Activated CD4-positive, alpha-beta T cell treated with anti-CD3 and anti-CD28 coated beads, Interleukin-2, amount 50 U/mL, for 24 hours (primary cell): ENCODE measurements at regions not wholly inside any gene's neighbourhood (a gene's known extent, or its start where the extent isn't known, plus 50 kb on each side); places are given as distances from the start of the nearest gene placed in this dataset.

ENCODE experiments used
- DNase-seq, 2 donors: peaks; one replicate each; pipeline ENCODE4 v3.0.0-alpha.2; 2020; ENCODE audit warnings: low read depth in 1 of 2, low spot score in 1 of 2

DNA sequence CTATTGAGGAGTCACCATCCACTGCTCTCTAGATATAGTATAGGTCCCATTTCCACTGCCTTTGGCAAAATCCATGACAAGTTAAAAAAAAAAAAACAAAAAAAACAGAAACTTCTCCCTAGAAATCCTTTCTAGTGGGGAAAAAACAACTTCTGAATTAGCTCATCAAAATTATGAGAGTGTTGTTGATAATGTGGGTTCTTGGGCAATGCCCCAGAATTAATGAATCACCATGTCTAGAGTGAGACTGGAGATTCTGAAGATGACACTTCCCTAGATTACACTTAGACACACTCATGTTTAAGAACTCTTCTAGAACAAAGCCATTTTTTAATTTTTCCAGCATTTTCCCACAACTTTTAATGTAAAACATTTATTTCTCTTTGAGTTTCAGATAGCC is 728.0 kb upstream of the C9orf72 start:
- no peak for DNase-seq

DNA sequence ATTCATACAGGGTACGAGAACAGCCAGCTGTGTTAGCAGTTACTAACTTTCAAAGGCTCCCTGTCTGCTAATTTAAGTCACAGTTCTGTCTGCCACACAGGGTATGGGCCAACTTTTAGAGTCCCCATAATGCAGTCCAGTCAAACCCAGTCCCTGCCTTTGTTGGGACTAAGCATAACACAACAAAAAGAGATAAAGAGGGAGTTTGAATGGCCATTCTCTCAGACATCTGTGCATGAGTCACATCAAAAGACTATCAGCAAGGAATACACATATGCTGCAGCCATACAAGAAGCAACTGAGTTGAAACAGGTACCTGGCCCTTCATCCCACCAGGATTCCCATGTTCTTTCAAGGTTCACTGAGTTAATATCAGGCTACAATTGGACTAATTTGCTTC is 744.5 kb upstream of the C9orf72 start:
- DNase-seq, result no peak

DNA sequence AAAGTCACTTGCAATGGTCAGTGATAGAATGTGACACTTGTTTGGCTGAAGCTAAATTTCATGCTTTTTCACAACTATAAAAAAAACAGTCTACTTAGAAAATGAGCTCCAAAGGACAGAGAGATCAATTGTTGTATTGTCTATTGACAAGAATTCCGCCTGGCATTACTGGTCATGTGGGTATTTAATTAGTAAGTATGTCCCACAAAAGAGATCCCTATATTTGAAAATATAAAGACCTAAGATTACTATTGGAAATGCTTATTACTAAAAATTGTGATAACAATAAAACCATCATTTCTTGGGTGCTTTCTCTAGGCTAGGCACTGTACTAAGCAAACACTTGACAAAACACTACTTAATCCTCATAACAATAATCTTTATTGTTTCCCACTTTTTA is 745.2 kb upstream of the C9orf72 start:
- no peak for DNase-seq

DNA sequence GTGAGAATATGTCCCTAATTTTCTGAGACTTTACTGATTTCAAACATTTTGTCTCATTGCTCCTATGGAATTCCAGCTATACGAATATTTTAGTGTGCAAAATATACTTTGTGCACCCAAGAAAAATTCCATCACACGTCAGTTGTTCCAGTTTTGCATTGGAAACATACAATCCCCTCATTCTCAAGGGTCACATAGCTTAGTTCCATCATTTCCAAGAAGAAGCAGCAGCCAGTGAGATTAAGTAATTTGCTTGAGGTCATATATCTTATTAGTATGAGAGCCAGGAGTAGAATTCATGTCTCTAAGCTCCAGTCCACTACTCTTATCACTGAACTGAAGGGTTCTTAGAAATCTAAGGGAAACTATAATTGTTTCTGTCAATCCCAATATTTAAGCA is 746.7 kb upstream of the C9orf72 start:
- no peak for DNase-seq

DNA sequence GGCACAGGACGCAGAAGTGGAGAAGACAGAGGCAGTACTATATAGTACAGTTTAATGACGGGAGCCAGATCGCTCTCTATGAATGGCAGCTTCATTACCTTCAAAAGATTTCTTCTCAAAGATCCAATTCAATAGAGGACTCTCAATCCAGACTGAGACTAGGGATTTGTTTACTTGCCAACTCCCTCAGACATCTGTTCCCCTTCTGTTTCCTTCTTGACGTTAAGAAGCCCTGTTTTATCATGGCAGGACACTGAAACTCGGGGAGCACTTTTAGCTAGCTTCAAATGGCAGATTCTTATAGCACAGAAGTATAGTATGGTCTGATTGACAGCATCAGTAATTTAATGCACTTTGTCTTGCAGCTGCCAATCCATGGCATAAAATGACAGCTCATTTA is 747.3 kb upstream of the C9orf72 start:
- no peak for DNase-seq

DNA sequence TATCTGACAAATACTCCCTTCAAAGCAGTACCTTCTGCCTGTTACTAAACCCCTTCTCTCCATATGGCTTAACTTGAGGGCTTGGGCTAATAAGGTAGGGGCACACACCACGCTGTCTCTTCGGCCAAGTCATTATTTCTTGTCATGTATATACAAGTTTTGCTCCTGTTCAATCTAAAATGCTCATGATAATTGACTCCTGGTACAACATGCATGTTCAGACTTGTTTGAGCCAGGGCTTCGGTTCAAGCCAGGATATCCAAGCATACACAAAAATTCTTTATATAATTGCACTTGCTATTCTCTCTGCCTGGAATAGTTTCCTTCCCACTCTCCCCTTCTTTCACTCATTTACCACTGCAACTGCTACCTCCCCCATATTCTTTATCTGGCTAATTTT is 756.0 kb upstream of the C9orf72 start:
- no peak for DNase-seq

DNA sequence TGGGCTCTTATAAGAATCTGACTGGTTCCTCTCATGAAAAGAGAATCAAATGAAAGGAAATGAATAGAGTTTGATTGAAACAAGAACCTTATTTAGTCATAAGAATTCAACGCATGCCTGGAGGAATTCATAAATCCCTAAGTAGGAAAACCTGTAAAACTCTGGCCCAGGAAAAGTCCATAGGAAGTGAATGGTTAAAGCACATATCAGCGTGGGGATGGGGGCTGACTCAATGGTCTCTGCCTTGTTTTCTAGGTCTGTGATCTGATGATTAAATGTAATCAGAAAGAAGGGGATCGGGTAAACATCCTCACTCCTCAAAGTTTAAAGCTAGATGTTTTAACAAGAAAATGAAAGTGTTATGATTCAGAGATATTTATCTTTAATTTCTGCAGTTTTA is 759.4 kb upstream of the C9orf72 start:
- DNase-seq, result no peak

DNA sequence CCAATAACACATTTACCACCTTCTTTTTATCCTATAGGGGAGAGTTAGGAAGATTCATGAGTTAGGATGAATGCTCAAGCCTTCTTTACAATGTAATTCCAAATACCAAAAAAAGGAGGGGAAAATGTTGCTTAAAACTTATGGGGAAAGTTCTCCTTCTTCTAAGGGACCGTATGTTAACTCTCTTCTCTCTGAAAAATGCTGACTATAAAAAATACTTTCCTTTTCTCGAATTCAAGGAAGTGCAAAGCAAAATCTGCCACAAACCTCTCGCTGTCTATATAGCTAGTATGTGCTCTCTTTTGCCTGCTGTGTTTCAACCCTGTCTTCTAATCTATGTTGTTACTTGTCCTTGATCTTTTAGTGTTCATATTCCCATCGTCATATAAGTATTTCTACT is 768.6 kb upstream of the C9orf72 start:
- DNase-seq, result no peak

DNA sequence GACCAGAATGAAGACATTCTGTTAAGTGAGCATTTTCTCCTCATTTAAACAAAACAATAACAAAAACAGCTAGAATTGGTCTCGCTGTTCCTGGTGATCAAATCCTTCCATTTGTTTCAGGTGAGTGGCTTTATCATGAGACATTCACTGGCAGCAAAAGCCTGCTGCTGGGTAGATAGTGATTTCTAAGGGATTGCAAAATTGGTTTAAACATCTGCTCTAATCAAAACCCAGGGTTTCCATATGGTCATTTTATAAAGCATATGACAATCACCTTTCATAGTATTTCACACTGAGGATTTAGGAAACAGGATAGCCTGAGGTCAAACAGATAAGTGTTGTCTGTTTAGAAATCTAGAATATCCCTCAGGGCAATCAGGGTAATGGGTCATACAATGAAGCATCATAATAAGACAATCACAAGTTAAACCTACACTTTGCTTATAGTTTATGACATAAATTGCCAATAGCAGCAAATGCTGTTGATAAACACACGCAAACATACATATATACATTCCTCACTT is 769.6 kb upstream of the C9orf72 start:
- DNase-seq, result no peak

DNA sequence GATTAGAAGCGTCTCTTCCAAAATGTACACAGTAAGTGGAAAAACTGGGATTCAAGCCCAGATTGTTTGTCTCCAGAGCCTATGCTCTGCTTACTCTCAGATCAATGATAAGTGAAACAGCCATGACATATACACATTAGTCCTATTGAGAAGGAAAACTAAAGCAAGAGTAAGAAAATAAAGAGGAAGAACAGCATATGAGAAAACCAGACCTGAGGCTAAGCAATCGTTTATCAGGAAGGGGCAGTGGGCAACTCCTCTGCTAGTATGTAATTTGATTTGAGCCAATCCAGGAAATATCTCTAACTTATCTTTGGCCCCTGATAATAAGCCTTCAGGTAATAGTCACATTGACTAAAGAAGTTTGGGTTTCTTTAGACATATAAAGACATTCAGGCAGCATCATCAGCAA is 789.9 kb upstream of the C9orf72 start:
- DNase-seq, result no peak

DNA sequence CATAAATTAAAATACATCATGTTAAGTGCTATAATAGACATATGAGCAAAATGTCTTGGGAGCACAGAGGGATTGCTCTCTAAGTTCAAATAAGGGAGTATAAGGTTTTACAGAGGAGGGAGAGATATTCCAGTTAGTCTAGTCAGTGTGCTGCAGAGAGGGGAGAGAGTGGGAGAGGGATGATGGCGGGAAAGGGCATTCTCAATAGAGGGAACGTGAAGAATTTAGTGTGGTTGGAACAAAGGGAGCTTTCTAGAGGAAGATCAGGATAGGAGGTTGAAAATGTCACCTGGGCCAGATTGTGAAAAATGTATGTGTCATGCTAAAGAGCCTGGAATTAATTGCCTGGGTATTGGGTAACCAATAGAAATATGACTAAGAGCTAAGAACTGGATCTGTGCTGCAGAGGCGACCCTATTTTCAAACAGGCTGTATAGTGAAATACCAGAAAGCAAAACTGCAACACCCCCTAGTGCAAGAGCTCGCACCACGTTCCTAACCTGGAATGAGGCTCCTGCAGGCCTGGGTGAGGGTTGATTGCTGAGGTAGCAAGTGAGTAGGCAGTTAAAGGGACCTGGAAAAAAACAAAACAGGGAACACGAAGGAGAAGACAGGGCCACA is 791.8 kb upstream of the C9orf72 start:
- no peak for DNase-seq

DNA sequence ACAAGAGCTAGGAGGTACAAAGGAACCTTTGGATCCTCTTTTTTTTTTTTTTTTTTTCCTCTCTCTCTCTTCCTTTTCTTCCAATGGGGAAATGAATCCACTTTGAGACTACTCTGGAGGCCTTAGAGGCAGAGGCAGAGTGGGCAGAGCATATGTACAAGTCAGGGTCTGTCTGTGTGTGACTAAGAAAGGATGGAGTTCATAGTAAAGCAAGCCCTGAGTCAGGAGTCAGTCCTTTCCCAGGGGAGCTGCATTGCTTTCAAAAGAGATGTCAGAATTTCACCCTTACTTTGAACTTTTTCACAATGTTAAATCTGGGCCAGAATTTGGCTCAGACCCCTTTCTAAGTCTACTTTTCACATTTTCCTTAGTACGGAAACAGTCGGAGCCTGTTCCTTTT is 792.4 kb upstream of the C9orf72 start:
- no peak for DNase-seq

DNA sequence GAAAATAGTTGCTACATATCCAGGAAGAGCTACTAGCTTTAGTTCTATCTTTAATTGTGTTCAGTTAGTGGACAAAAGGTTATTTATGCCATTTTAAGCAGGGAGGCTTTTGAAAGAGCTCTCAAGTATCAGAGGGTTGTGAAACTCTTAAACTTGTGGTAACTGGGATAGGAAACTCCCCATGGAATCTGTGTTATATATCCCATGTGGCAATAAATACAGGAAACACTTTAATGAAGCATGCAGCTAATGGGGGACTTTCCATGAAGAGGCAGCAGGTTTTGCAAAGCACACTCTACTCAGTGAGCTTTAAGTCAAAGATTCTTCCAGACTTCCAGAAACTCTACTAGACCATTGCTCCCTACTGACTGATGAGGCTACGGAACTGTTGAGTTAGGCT is 805.0 kb upstream of the C9orf72 start:
- DNase-seq, result no peak

DNA sequence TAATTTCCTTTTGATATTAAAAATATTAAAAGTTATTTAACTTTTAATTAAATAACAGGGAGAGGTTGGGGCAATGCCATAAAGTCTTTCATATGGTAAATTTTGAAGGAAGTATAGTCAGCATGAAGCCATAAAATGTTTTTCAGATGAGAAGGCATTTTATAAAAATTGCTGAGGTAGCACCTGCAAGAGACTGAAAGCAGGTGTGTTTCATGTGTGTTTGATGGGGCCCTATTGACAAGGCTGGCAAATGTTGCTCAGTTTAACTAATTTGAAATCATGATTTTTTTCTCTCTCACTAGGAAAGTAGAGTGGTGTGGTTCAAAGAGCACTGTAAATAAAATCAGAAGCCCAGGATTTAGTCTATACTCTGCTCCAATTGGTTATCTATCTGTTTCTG is 805.8 kb upstream of the C9orf72 start:
- no peak for DNase-seq

DNA sequence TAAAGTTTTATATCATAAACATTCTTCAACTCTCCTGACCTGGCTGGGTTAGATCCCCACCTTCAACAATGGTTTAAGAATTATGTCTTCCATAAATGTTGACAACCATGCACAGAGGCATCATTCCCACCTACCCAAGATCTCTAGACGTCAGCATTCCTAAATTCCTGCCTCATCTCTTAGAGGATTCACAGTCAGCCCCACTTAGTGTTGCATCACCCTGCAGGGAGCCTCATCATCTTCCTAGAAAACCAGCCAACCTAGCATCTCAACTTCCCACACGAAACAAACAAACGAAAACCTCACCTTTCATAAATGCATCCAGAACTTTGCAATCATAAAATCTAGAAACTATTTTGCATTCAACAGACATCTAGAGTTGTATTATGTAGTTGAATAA is 816.1 kb upstream of the C9orf72 start:
- DNase-seq, result no peak

DNA sequence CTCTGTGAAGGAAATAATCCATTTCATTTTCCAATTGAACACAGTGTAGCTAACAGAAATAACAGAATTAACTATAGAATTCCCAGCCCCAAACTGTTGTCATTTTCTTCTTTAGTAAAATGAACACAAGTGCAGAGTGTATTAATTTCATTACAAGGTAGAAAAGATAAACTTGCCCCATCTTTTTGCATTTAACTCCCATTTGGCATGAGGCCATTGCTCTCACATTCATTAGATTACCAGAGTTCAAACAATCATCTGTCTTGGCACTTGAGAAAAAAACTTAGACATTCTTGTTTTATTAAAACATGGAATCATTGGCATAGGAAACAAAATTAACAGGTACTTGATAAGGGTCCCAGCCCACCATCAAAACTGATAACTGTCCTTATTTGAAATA is 821.5 kb upstream of the C9orf72 start:
- DNase-seq, result no peak

DNA sequence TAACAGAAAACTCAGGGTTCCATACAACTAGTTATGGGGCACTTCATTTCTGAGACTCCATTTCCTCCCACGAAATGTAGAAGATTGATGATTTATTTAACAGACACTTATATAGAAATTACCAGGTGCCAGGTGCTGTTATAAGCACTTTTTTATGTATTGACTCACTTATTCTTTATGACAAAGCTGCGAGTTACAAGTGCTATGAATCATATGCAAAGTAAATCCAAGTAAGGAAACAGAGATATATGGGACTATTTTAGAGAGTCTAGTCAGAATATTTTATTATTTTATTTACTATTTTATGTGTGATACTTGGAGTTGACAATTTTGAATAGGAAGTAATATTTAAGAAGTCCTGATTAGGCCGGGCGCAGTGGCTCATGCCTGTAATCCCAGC is 822.8 kb upstream of the C9orf72 start:
- no peak for DNase-seq

DNA sequence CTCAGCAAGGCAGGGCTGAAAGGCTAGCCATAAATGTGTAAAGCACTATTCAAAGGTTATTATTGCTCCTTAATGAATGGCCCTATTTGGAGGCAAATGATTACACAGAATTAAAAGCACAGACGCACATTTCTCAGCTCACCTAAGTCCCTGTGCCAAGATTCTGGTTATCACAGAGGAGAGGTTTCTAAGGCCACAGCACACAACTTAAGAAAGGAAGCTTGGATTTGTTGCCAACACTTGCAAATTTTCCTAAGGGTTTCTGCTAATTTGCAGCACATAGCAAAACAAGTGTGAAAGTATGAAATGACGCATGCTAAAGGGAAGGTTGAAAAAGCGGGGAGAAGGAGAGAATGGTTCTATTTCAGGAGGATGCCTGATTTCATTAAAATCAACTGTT is 834.1 kb upstream of the C9orf72 start:
- no peak for DNase-seq

DNA sequence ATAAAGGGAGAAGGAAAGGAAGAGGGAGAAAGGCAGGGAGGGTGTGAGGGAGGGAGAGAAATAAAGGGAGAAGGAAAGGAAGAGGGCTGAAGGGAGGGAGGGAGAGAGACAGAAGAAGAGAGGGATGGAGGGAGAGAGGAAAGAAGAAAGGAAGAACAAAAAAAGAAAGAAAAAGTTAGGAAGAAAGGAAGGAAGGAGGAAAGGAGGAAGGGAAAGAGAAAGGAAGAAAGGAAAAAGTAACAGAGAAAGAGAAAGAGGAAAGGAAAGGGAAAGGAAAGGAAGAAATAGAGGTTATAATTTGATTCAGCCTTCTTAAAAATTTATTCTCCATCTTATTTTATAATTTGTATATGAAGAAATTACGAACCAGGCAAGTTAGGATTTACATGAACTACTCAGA is 836.6 kb upstream of the C9orf72 start:
- DNase-seq, result no peak

DNA sequence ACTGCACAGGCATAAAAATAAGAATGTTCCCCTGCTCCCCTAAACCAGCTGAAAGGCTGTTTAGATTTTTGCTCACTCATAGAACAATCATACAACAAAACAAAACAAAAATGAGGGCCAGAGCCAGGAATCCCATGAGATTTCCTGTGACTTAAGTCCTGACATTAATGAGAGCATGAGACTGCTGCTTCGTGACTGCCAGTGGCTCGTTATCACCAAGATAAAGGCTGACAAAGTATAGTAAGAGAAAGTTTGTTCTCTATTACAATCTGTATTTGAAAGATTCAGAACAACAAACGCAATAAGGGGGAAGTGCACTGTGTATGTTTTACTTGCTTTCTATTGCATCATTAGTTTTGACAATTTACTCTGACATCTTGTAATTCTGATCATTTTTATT is 837.1 kb upstream of the C9orf72 start:
- no peak for DNase-seq

DNA sequence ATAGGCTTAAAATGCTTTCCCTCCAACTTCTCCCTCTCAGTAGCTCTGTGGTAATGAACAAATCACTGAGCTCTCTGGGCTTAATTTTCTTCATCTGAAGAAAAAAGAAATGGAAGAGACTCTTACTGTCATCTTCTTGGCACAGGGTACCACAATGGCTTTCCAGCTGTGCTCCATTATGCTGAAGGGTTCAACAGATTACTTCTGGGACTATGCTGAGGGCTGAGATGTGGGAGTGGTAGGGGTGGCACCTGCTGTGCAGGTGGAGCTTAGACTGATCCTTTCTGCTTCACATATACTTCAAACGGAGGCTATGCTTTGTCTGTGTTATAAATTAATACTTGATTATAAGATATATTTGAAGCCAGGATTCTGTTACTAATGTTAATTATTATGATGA is 840.2 kb upstream of the C9orf72 start:
- DNase-seq, result no peak

DNA sequence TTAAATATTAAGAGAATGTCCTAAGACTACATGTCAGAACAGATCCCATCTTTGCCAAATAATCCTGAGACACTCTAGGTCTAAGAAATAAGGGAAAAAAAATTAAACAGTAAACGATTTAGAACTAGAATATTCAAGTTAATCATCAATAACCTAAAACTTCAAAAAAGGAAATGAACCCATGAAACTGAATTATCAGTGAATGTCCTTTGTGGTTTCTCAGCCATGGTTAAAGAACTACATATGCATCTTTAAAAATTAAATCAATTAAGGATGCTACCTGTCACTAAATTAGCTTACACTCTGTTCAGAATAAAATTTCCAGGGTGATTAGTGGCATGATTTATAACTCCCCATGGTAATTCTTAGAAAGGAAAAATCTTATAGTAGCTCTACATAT is 850.0 kb upstream of the C9orf72 start:
- no peak for DNase-seq

DNA sequence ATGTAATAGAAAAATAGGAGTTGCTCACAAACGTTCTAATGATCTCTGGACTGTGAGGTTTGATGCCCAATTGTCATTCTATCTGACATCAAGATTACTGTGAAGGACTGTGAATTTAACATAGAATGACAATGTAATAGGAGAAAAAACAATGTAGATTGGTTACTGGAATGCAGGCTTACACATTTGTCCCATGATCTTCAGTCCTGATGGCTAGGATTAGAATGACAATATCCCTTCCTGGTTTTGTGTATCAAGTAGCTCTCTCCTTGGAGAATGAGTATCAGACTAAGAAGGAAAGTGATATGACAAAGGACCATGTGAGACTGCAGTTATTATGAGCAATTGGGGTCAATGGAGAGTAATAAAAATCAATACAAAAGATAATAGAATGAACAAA is 862.2 kb upstream of the C9orf72 start:
- no peak for DNase-seq

DNA sequence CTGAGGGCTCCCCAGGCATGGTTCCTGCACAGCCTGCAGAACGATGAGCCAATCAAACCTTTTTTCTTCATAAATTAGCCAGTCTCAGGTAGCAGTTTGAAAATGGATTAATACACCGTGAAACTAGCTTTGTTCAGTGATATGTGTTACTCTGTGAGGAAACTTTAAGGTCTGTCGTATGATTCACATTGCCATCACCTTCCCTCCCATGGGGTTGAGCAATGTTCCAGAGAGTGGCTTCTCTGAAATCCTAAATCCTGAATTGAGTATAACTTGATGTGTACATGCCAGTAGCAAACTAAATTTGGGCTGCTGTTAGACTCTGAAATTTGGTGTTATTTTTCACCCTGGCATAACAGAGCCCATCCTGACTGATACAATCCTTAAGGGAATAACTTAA is 866.4 kb upstream of the C9orf72 start:
- DNase-seq, result no peak
